ENCODE measurements at regions not wholly inside any gene's neighbourhood (a gene's known extent, or its start where the extent isn't known, plus 50 kb on each side); places are given as distances from the start of the nearest gene placed in this dataset.

DNA sequence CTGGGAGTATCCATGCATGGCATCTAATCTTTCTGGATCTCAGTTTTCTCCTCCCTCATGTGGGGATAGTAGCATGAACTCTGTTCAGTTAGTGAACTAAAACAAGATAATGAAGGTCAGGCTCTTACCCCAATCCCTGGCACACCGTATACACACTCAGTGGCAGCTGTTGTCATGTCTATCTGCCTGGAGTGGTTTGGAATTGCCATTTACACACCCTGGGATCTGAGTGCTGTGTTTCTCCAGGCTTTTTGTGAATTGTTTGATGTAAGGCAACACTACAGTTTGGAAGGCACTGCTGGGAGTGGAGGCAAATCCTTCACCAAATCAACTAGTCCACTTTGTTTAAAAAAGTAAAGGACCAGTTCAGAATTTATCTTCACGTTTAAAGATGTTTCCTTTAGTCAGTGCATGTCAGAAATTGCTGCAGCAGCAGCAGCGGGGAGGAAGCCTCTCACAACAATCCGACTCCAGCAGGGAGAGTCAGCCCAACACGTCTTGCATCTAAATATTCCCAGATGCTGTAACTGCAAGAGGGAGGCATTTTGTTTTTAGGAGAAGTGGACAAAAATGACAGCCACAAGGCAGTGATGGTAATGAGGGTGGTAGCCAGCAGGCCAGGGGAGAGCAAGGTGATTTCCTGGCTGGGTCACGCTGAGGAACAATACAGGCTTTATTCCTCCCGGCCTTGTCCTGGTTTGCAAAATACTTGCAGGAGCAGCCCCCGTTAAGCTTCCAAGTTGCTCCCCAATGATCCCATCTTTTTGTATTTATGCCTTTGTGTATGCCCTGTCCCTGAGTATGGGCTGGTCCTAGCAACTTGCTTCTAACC is 128.5 kb upstream of the LRIG1 start:
- CTCF ChIA-PET: interaction anchor here (0.9 kb wide), 1 partner anchor 353 kb away, joined by 3 read pairs; no protein-coding TSS in a partner anchor
- TF ChIP-seq, protein P1, sequence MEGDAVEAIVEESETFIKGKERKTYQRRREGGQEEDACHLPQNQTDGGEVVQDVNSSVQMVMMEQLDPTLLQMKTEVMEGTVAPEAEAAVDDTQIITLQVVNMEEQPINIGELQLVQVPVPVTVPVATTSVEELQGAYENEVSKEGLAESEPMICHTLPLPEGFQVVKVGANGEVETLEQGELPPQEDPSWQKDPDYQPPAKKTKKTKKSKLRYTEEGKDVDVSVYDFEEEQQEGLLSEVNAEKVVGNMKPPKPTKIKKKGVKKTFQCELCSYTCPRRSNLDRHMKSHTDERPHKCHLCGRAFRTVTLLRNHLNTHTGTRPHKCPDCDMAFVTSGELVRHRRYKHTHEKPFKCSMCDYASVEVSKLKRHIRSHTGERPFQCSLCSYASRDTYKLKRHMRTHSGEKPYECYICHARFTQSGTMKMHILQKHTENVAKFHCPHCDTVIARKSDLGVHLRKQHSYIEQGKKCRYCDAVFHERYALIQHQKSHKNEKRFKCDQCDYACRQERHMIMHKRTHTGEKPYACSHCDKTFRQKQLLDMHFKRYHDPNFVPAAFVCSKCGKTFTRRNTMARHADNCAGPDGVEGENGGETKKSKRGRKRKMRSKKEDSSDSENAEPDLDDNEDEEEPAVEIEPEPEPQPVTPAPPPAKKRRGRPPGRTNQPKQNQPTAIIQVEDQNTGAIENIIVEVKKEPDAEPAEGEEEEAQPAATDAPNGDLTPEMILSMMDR (IDR thresholded peaks at IDR 0.05; ENCODE audit: low read depth, low read length): no peak
- DNase-seq (ENCODE audit: low read depth, low spot score): no peak
- Histone ChIP-seq H3K27ac (ENCODE audit: low read depth, low read length) (no peak overlapping the region), H3K9me3 (ENCODE audit: control insufficient read depth, insufficient read depth, low read length) (no peaks in the 10 kb centered on the region), H3K27me3 (ENCODE audit: control insufficient read depth, insufficient read depth, low read length) (no peaks in the 10 kb centered on the region), H3K4me3 (ENCODE audit: low read depth, low read length) (no peak overlapping the region)
- POLR2A ChIA-PET: interaction anchor here (0.6 kb wide), 1 partner anchor 369 kb away, joined by 4 read pairs; the partner anchor contains the start of gene KBTBD8

GRCh38 chr3:66629982-66630368 is 129.2 kb upstream of the LRIG1 start:
- DNase-seq (ENCODE audit: low read depth, low spot score): no peak
- TF ChIP-seq, protein P1 (IDR thresholded peaks at IDR 0.05; ENCODE audit: low read depth, low read length): no peak
- H3K27ac ChIP-seq (ENCODE audit: low read depth, low read length): no peak overlapping the region
- no peaks in the 10 kb centered on the region for H3K27me3 ChIP-seq (ENCODE audit: control insufficient read depth, insufficient read depth, low read length)
- ChIA-PET CTCF (no interaction called here), POLR2A (no interaction called here)
- no peaks in the 10 kb centered on the region for H3K9me3 ChIP-seq (ENCODE audit: control insufficient read depth, insufficient read depth, low read length)
- no peak overlapping the region for H3K4me3 ChIP-seq (ENCODE audit: low read depth, low read length)

DNA sequence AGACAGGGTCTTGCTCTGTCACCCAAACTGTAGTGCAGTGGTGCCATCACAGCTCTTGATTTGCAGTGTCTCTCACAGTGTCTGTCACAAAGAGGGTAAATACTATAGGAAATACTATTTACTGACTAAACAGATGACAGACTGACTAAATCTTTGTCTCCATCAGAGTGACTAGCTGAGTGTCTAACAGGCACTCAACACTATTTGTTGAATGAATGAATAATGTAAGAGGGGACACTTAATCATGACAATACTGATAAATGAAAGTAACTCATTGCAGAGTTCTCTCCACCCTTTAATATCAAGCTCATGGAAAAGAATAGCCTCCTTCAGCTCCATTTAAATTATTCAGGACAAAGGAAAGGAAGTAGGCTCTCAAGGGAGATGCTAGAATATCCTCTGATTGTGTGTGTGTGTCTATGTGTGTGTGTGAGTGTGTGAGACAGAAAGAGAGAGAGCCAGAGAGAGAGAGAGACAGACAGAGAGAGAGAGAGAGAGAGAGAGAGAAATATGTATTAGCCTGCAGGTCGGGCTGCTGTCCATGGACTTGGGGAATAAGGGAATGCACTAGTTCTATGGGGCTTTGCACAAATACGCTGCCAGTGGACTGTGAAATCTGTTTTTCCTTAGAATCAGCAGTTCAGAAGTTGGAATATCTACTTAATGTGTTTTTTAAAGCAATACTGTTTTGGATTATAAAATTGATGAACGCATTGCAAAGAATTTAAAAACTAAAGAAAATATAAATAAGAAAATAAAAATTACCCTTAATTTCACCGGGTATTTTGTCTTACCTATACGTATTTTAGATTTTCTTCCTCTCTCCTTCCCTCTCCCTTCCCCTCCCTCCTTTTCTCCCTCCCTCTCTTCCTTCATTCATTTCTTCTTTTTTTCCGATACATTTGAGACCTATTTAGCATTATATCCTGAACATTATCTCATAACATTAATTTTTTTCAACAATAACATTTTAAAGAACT is 132.9 kb upstream of the LRIG1 start:
- no peaks in the 10 kb centered on the region for H3K27me3 ChIP-seq (ENCODE audit: control insufficient read depth, insufficient read depth, low read length)
- TF ChIP-seq, protein P1 (IDR thresholded peaks at IDR 0.05; ENCODE audit: low read depth, low read length): no peak
- ChIA-PET POLR2A (no interaction called here), CTCF (no interaction called here)
- H3K4me3 ChIP-seq (ENCODE audit: low read depth, low read length): no peak overlapping the region
- DNase-seq (ENCODE audit: low read depth, low spot score): no peak
- H3K9me3 ChIP-seq (ENCODE audit: control insufficient read depth, insufficient read depth, low read length): no peaks in the 10 kb centered on the region
- no peak overlapping the region for H3K27ac ChIP-seq (ENCODE audit: low read depth, low read length)

DNA sequence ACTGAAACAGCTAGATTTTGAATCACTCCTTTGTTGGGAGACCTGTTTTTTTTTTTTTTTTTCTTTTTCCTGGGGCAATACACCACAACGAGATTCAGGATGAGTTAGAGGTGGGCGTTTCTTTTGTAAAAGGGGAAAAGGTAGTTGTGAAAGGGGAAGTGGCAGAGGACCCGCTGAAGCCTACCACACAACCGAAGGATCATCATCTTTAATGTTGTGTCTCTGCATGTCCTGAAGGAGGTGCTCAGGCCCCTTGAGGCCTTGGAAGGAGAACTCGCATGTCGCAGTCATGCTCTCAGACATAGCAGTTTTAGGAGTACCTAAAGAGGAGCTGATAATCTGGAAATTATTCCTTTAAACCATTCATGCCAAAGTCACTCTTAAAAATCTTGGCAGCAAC is 137.9 kb upstream of the LRIG1 start:
- Histone ChIP-seq H3K4me3 (ENCODE audit: low read depth, low read length) (no peak overlapping the region), H3K27me3 (ENCODE audit: control insufficient read depth, insufficient read depth, low read length) (no peaks in the 10 kb centered on the region), H3K27ac (ENCODE audit: low read depth, low read length) (no peak overlapping the region), H3K9me3 (ENCODE audit: control insufficient read depth, insufficient read depth, low read length) (no peaks in the 10 kb centered on the region)
- ChIA-PET CTCF (interaction anchor here (1.2 kb wide), 1 partner anchor 16 kb away, joined by 3 read pairs; no protein-coding TSS in a partner anchor), POLR2A (no interaction called here)
- DNase-seq (ENCODE audit: low read depth, low spot score): no peak
- TF ChIP-seq, protein P1 (IDR thresholded peaks at IDR 0.05; ENCODE audit: low read depth, low read length): 0 out of 2 replicates have a peak, but pooled peaks have one; percentile 8
